GM18909 (cell line): ENCODE measurements at regions not wholly inside any gene's neighbourhood (a gene's known extent, or its start where the extent isn't known, plus 50 kb on each side); places are given as distances from the start of the nearest gene placed in this dataset.
"Not testable (repeated sequence)": the region's sequence is repeated elsewhere in the genome, so short reads cannot be mapped to it uniquely, and the experiment has no call there.

Source experiments
- ATAC-seq: cut with Tn5 transposase; IDR thresholded peaks from one replicate; pipeline ENCODE4 v1.9.1; 2021; ENCODE audit warnings: mild to moderate bottlenecking; ENCODE audit not compliant: unreplicated experiment, poor library complexity

GRCh38 chr3:153023896-153024295, 138.1 kb upstream of the RAP2B start:
- no peak for ATAC-seq

GRCh38 chr3:153026026-153026425, 136.0 kb upstream of the RAP2B start:
- peak; percentile 53 for ATAC-seq

- no peak for ATAC-seq
Measured at GRCh38 chr3:153028381-153028780, 133.6 kb upstream of the RAP2B start.

GRCh38 chr3:153029350-153029749, 132.7 kb upstream of the RAP2B start:
- ATAC-seq, result no peak

GRCh38 chr3:153032891-153033290, 129.1 kb upstream of the RAP2B start:
- no peak for ATAC-seq

GRCh38 chr3:153036846-153037245, 125.2 kb upstream of the RAP2B start:
- ATAC-seq, result no peak

- ATAC-seq, result no peak
Measured at GRCh38 chr3:153038367-153038766, 123.7 kb upstream of the RAP2B start.

GRCh38 chr3:153038779-153039178, 123.2 kb upstream of the RAP2B start:
- ATAC-seq, result no peak

- ATAC-seq, result no peak
Measured at GRCh38 chr3:153041181-153041580, 120.8 kb upstream of the RAP2B start.

GRCh38 chr3:153042088-153042487, 119.9 kb upstream of the RAP2B start:
- ATAC-seq, result no peak

GRCh38 chr3:153043729-153044328, 118.2 kb upstream of the RAP2B start:
- ATAC-seq, result no peak

GRCh38 chr3:153045150-153045549, 116.9 kb upstream of the RAP2B start:
- no peak for ATAC-seq

- ATAC-seq, result no peak
Measured at GRCh38 chr3:153050978-153051377, 111.0 kb upstream of the RAP2B start.

GRCh38 chr3:153051427-153052095, 110.5 kb upstream of the RAP2B start:
- ATAC-seq, result no peak

GRCh38 chr3:153052096-153052460, 109.9 kb upstream of the RAP2B start:
- no peak for ATAC-seq

GRCh38 chr3:153055217-153055616, 106.8 kb upstream of the RAP2B start:
- ATAC-seq, result no peak

- ATAC-seq, result no peak
Measured at GRCh38 chr3:153055779-153056178, 106.2 kb upstream of the RAP2B start.

GRCh38 chr3:153058031-153058688, 103.9 kb upstream of the RAP2B start:
- ATAC-seq, result not testable (repeated sequence)

GRCh38 chr3:153060346-153060745, 101.7 kb upstream of the RAP2B start:
- no peak for ATAC-seq

- no peak for ATAC-seq
Measured at GRCh38 chr3:153061938-153062528, 100.0 kb upstream of the RAP2B start.

GRCh38 chr3:153063337-153063736, 98.7 kb upstream of the RAP2B start:
- no peak for ATAC-seq
